GM12878 (cell line): ENCODE measurements at regions not wholly inside any gene's neighbourhood (a gene's known extent, or its start where the extent isn't known, plus 50 kb on each side); places are given as distances from the start of the nearest gene placed in this dataset.

Experiments
- ATAC-seq: fragments of 200-7000 bp; cut with Tn5 transposase; 3 replicates; pipeline ENCODE4 v1.9.1; 2020; ENCODE audit warnings: mild to moderate bottlenecking, moderate library complexity
- BruUV-seq: library from RNA; stranded (reverse); fragments of 400-500 nt; replicated peaks from 2 replicates; lab custom pipeline; 2021; lab: Mats Ljungman, UMichigan
- CTCF ChIA-PET: fragments of 300-600 bp; sonication (Branson Sonifier 250); formaldehyde crosslinking; extraction: SDS; loops from one replicate; lab custom pipeline; 2021; ENCODE audit warnings: inconsistent platforms; lab: Yijun Ruan, JAX
- POLR2A ChIA-PET: fragments of 350-600 bp; formaldehyde crosslinking; extraction: SDS; loops from one replicate; lab custom pipeline; 2021; ENCODE audit warnings: inconsistent platforms; lab: Charles Lee
- RAD21 ChIA-PET: fragments of 300-600 bp; sonication (Branson Sonifier 250); formaldehyde crosslinking; loops from one replicate; lab custom pipeline; 2023; ENCODE audit warnings: antibody characterized with exemption; ENCODE audit not compliant: unreplicated experiment; lab: Charles Lee
- SMC1A ChIA-PET: fragments of 300-600 bp; sonication (Branson Sonifier 250); formaldehyde crosslinking; loops from one replicate; lab custom pipeline; 2023; ENCODE audit not compliant: unreplicated experiment, uncharacterized antibody; lab: Charles Lee
- DNase-seq: peaks from one replicate; pipeline ENCODE4 v3.0.0-alpha.2; 2011; ENCODE audit warnings: low read depth, low spot score
- FAIRE-seq: peaks from 3 replicates; lab custom pipeline; 2011; peaks lifted over from hg19 to GRCh38; lab: Jason Lieb, UNC
- H2AFZ ChIP-seq: 2 replicates; pipeline ENCODE4 v1.6.0; 2011; ENCODE audit warnings: low read depth, low read length, control low read depth; ENCODE audit not compliant: control insufficient read depth
- H3K27ac ChIP-seq: 2 replicates; pipeline ENCODE4 v1.5.1; 2011; ENCODE audit warnings: control low read depth; ENCODE audit not compliant: control insufficient read depth, insufficient read depth
- H3K27me3 ChIP-seq, 2 experiments: replicated peaks in 1 of 2; 2 replicates each; pipeline versions ENCODE4 v1.6.0 to v1.6.1; 2011; ENCODE audit warnings: low read length in 1 of 2; ENCODE audit not compliant: control insufficient read depth in 2 of 2, insufficient read depth in 2 of 2
- H3K36me3 ChIP-seq, 2 experiments: 2 replicates each; pipeline ENCODE4 v1.5.1; 2011; ENCODE audit warnings: low read length in 1 of 2; ENCODE audit not compliant: control insufficient read depth in 2 of 2, insufficient read depth in 2 of 2
- H3K4me1 ChIP-seq: 2 replicates; pipeline ENCODE4 v1.6.1; 2011; ENCODE audit warnings: mild to moderate bottlenecking, low read length, moderate library complexity, mixed read lengths; ENCODE audit not compliant: control insufficient read depth, insufficient read depth
- H3K4me2 ChIP-seq: 2 replicates; pipeline ENCODE4 v1.6.0; 2011; ENCODE audit warnings: control low read depth; ENCODE audit not compliant: control insufficient read depth, insufficient read depth
- H3K4me3 ChIP-seq: fragments of 200-600 bp; sonication (generic); 2 replicates; pipeline ENCODE4 v1.5.1; 2016
- H3K79me2 ChIP-seq: 2 replicates; pipeline ENCODE4 v1.6.0; 2011; ENCODE audit warnings: low read length; ENCODE audit not compliant: control insufficient read depth, insufficient read depth
- H3K9ac ChIP-seq: 2 replicates; pipeline ENCODE4 v1.8.0; 2011; ENCODE audit warnings: low read length, control low read depth, mixed read lengths; ENCODE audit not compliant: control insufficient read depth, insufficient read depth
- H3K9me3 ChIP-seq: replicated peaks from 3 replicates; pipeline ENCODE4 v1.5.1; 2011; ENCODE audit warnings: mild to moderate bottlenecking, low read length; ENCODE audit not compliant: control insufficient read depth, insufficient read depth
- H4K20me1 ChIP-seq: 2 replicates; pipeline ENCODE4 v1.6.0; 2011; ENCODE audit not compliant: control insufficient read depth, insufficient read depth
- IRF5 ChIP-seq: fragments of 450-650 bp; IDR thresholded peaks from 2 replicates; pipeline ENCODE4 v1.6.1; 2017; ENCODE audit warnings: borderline replicate concordance
- KDM1A ChIP-seq: fragments of 200-600 bp; sonication (generic); IDR thresholded peaks from 2 replicates; pipeline ENCODE4 v1.6.1; 2016; ENCODE audit warnings: borderline replicate concordance
- SUZ12 ChIP-seq: fragments of 200-600 bp; sonication (generic); IDR thresholded peaks from one replicate; pipeline ENCODE4 v1.6.1; 2018; ENCODE audit warnings: antibody characterized with exemption, mild to moderate bottlenecking; ENCODE audit not compliant: unreplicated experiment
- ZNF207 ChIP-seq: fragments of 450-650 bp; IDR thresholded peaks from 2 replicates; pipeline ENCODE4 v1.6.1; 2014; ENCODE audit warnings: antibody characterized with exemption, mild to moderate bottlenecking, borderline replicate concordance
- WGBS: methylation state at CpG from one replicate; pipeline ENCODE4 v1.1.6; 2016; ENCODE audit warnings: low lambda C conversion rate; ENCODE audit not compliant: insufficient replicate concordance, insufficient coverage; ENCODE audit errors: missing lambda C conversion rate; 5-methylcytosine and 5-hydroxymethylcytosine counted together
- in situ Hi-C: fragments of 300-500 bp; cut with MboI; formaldehyde crosslinking; loops from 9 replicates; pipeline ENCODE4 v1.14.3; 2018; ENCODE audit warnings: mixed read lengths
- intact Hi-C: fragments of 100-400 bp; cut with micrococcal nuclease; formaldehyde crosslinking; loops from one replicate; pipeline ENCODE4 v1.14.2; 2022; ENCODE audit not compliant: unreplicated experiment

GRCh38 chr2:238650536-238650935, 197.3 kb upstream of the TWIST2 start:
- no peaks in the 10 kb centered on the region for H4K20me1 ChIP-seq
- BruUV-seq = no TSS peak
- no peaks in the 10 kb centered on the region for H3K4me1 ChIP-seq
- FAIRE-seq = no peak
- no peak overlapping the region for H2AFZ ChIP-seq
- no peak for TF ChIP-seq IRF5
- no peak for TF ChIP-seq ZNF207
- TF ChIP-seq SUZ12 = no peak
- ATAC-seq = no peak
- intact Hi-C loops = no loop called here
- no peak overlapping the region for H3K27ac ChIP-seq
- SMC1A ChIA-PET = no interaction called here
- no peaks in the 10 kb centered on the region for H3K27me3 ChIP-seq
- DNase-seq = no peak
- no peak overlapping the region for H3K4me2 ChIP-seq
- no peak overlapping the region for H3K9ac ChIP-seq
- no peak overlapping the region for H3K4me3 ChIP-seq
- no peaks in the 10 kb centered on the region for H3K79me2 ChIP-seq
- WGBS = 2% methylated on average over 5 of the region's 5 CpGs
- in situ Hi-C loops = no loop called here
- RAD21 ChIA-PET = no interaction called here
- H3K36me3 ChIP-seq = no peaks in the 10 kb centered on the region
- POLR2A ChIA-PET = no interaction called here
- CTCF ChIA-PET = no interaction called here
- no peaks in the 10 kb centered on the region for H3K9me3 ChIP-seq

- intact Hi-C loops = no loop called here
- SMC1A ChIA-PET = no interaction called here
- no peaks in the 10 kb centered on the region for H3K27me3 ChIP-seq
- TF ChIP-seq KDM1A = no peak
- 36% methylated on average over 5 of the region's 5 CpGs for WGBS
- no peak overlapping the region for H3K9ac ChIP-seq
- ATAC-seq = no peak
- no peak for DNase-seq
- CTCF ChIA-PET = no interaction called here
- no peak for FAIRE-seq
- no peaks in the 10 kb centered on the region for H3K79me2 ChIP-seq
- in situ Hi-C loops = no loop called here
- H2AFZ ChIP-seq = no peak overlapping the region
- H3K9me3 ChIP-seq = no peaks in the 10 kb centered on the region
- H3K4me2 ChIP-seq = no peak overlapping the region
- no peaks in the 10 kb centered on the region for H4K20me1 ChIP-seq
- no peaks in the 10 kb centered on the region for H3K36me3 ChIP-seq
- no peak overlapping the region for H3K27ac ChIP-seq
- no peaks in the 10 kb centered on the region for H3K4me1 ChIP-seq
- no peak overlapping the region for H3K4me3 ChIP-seq
- BruUV-seq = no TSS peak
- POLR2A ChIA-PET = no interaction called here
- RAD21 ChIA-PET = no interaction called here
Observed at GRCh38 chr2:238651306-238652052, 196.4 kb upstream of the TWIST2 start.
